HUES64 (cell line): ENCODE measurements at regions not wholly inside any gene's neighbourhood (a gene's known extent, or its start where the extent isn't known, plus 50 kb on each side); places are given as distances from the start of the nearest gene placed in this dataset.

ENCODE experiments used
- H3K27ac ChIP-seq: 2 replicates; pipeline ENCODE4 v1.7.0; 2013; ENCODE audit warnings: low read depth, low read length, inconsistent platforms
- H3K27me3 ChIP-seq: 2 replicates; pipeline ENCODE4 v1.6.1; 2013; ENCODE audit warnings: mild to moderate bottlenecking, low read length; ENCODE audit not compliant: insufficient read depth
- H3K36me3 ChIP-seq: 2 replicates; pipeline ENCODE4 v1.6.1; 2013; ENCODE audit warnings: mild to moderate bottlenecking, low read length; ENCODE audit not compliant: insufficient read depth
- H3K4me1 ChIP-seq: 2 replicates; pipeline ENCODE4 v1.6.1; 2013; ENCODE audit warnings: mild to moderate bottlenecking, low read length, moderate library complexity; ENCODE audit not compliant: insufficient read depth
- H3K4me3 ChIP-seq: 2 replicates; pipeline ENCODE4 v1.5.1; 2013; ENCODE audit warnings: mild to moderate bottlenecking, low read length, moderate library complexity
- H3K9ac ChIP-seq: 2 replicates; pipeline ENCODE4 v1.6.1; 2013; ENCODE audit warnings: mild to moderate bottlenecking, low read depth, low read length
- H3K9me3 ChIP-seq: 2 replicates; pipeline ENCODE4 v1.6.1; 2013; ENCODE audit warnings: low read depth, low read length; ENCODE audit not compliant: insufficient read depth
- WGBS: fragments of 150-250, 120-280 bp; methylation state at CpG from one replicate; pipeline ENCODE4 v1.1.7; 2013; ENCODE audit warnings: missing lambda C conversion rate; 5-methylcytosine and 5-hydroxymethylcytosine counted together

- no peaks in the 10 kb centered on the region for H3K4me1 ChIP-seq
- no peak overlapping the region for H3K4me3 ChIP-seq
- no peaks in the 10 kb centered on the region for H3K36me3 ChIP-seq
- 86% methylated on average over 5 of the region's 5 CpGs for WGBS
- H3K9me3 ChIP-seq: no peaks in the 10 kb centered on the region
- H3K9ac ChIP-seq: no peak overlapping the region
- H3K27me3 ChIP-seq: no peaks in the 10 kb centered on the region
- H3K27ac ChIP-seq: no peak overlapping the region
Measured at GRCh38 chr17:79146562-79146961, 71.9 kb downstream of the ENGASE start.

GRCh38 chr17:79145548-79145947, 70.9 kb downstream of the ENGASE start:
- WGBS: 93% methylated on average over 18 of the region's 18 CpGs
- H3K4me1 ChIP-seq: no peaks in the 10 kb centered on the region

GRCh38 chr17:79144133-79144532, 69.5 kb downstream of the ENGASE start:
- Histone ChIP-seq H3K9ac (no peak overlapping the region), H3K4me1 (no peaks in the 10 kb centered on the region), H3K9me3 (no peaks in the 10 kb centered on the region), H3K4me3 (no peak overlapping the region), H3K27ac (no peak overlapping the region), H3K36me3 (no peaks in the 10 kb centered on the region), H3K27me3 (no peaks in the 10 kb centered on the region)
- 88% methylated on average over 12 of the region's 12 CpGs for WGBS

More at GRCh38 chr17:79145548-79145947, 70.9 kb downstream of the ENGASE start:
- H3K9ac ChIP-seq: no peak overlapping the region
- no peaks in the 10 kb centered on the region for H3K9me3 ChIP-seq
- no peaks in the 10 kb centered on the region for H3K36me3 ChIP-seq
- H3K27me3 ChIP-seq: no peaks in the 10 kb centered on the region
- H3K27ac ChIP-seq: no peak overlapping the region
- H3K4me3 ChIP-seq: no peak overlapping the region

- no peak overlapping the region for H3K27ac ChIP-seq
- H3K36me3 ChIP-seq: no peaks in the 10 kb centered on the region
- WGBS: 83% methylated on average over 13 of the region's 13 CpGs
- no peak overlapping the region for H3K4me3 ChIP-seq
- no peaks in the 10 kb centered on the region for H3K9me3 ChIP-seq
- H3K9ac ChIP-seq: no peak overlapping the region
- H3K27me3 ChIP-seq: no peaks in the 10 kb centered on the region
- no peaks in the 10 kb centered on the region for H3K4me1 ChIP-seq
Measured at GRCh38 chr17:79142375-79142774, 67.8 kb downstream of the ENGASE start.

GRCh38 chr17:79141578-79142355, 67.1 kb downstream of the ENGASE start:
- WGBS: 87% methylated on average over 24 of the region's 24 CpGs
- no peak overlapping the region for H3K27ac ChIP-seq

GRCh38 chr17:79138826-79139225, 64.2 kb downstream of the ENGASE start:
- no peak overlapping the region for H3K27ac ChIP-seq
- no peak overlapping the region for H3K4me3 ChIP-seq
- no peaks in the 10 kb centered on the region for H3K27me3 ChIP-seq
- no peaks in the 10 kb centered on the region for H3K4me1 ChIP-seq
- 89% methylated on average over 12 of the region's 12 CpGs for WGBS
- no peaks in the 10 kb centered on the region for H3K9me3 ChIP-seq
- no peaks in the 10 kb centered on the region for H3K36me3 ChIP-seq
- no peak overlapping the region for H3K9ac ChIP-seq

More at GRCh38 chr17:79141578-79142355, 67.1 kb downstream of the ENGASE start:
- H3K9me3 ChIP-seq: no peaks in the 10 kb centered on the region
- H3K4me3 ChIP-seq: no peak overlapping the region
- no peaks in the 10 kb centered on the region for H3K36me3 ChIP-seq
- H3K4me1 ChIP-seq: no peaks in the 10 kb centered on the region
- no peak overlapping the region for H3K9ac ChIP-seq
- no peaks in the 10 kb centered on the region for H3K27me3 ChIP-seq

GRCh38 chr17:79137789-79138165, 63.2 kb downstream of the ENGASE start:
- H3K4me3 ChIP-seq: no peak overlapping the region
- no peak overlapping the region for H3K9ac ChIP-seq
- H3K27ac ChIP-seq: no peak overlapping the region
- H3K9me3 ChIP-seq: no peaks in the 10 kb centered on the region
- WGBS: 93% methylated on average over 22 of the region's 22 CpGs
- H3K36me3 ChIP-seq: no peaks in the 10 kb centered on the region
- H3K27me3 ChIP-seq: no peaks in the 10 kb centered on the region
- H3K4me1 ChIP-seq: no peaks in the 10 kb centered on the region

GRCh38 chr17:79137015-79137788, 62.6 kb downstream of the ENGASE start:
- Histone ChIP-seq H3K27ac (no peak overlapping the region), H3K27me3 (no peaks in the 10 kb centered on the region), H3K9me3 (no peaks in the 10 kb centered on the region), H3K4me1 (no peaks in the 10 kb centered on the region), H3K9ac (no peak overlapping the region), H3K36me3 (no peaks in the 10 kb centered on the region), H3K4me3 (no peak overlapping the region)
- 86% methylated on average over 25 of the region's 26 CpGs for WGBS

GRCh38 chr17:79136596-79136995, 62.0 kb downstream of the ENGASE start:
- no peaks in the 10 kb centered on the region for H3K27me3 ChIP-seq
- 87% methylated on average over 10 of the region's 10 CpGs for WGBS

More at GRCh38 chr17:79136596-79136995, 62.0 kb downstream of the ENGASE start:
- Histone ChIP-seq H3K9ac (no peak overlapping the region), H3K36me3 (no peaks in the 10 kb centered on the region), H3K9me3 (no peaks in the 10 kb centered on the region), H3K4me1 (no peaks in the 10 kb centered on the region), H3K27ac (no peak overlapping the region), H3K4me3 (no peak overlapping the region)
